Lower lobe of right lung (tissue), 2 donors: ENCODE measurements at regions not wholly inside any gene's neighbourhood (a gene's known extent, or its start where the extent isn't known, plus 50 kb on each side); places are given as distances from the start of the nearest gene placed in this dataset.

Experiments used
- ATAC-seq, 2 donors: fragments of 200-7000 bp; cut with Tn5 transposase; one replicate each; pipeline ENCODE4 v1.9.1; 2020 to 2022; ENCODE audit warnings: mild to moderate bottlenecking in 2 of 2, moderate library complexity in 2 of 2
- DNase-seq: peaks from one replicate; pipeline ENCODE4 v3.0.0-alpha.2; 2020
- H3K27ac ChIP-seq: fragments of 200-600 bp; one replicate; pipeline ENCODE4 v1.8.0; 2022
- H3K27me3 ChIP-seq: fragments of 200-600 bp; one replicate; pipeline ENCODE4 v1.8.0; 2022; ENCODE audit warnings: low read depth
- H3K36me3 ChIP-seq: fragments of 200-600 bp; one replicate; pipeline ENCODE4 v1.8.0; 2022; ENCODE audit warnings: mild to moderate bottlenecking
- H3K4me1 ChIP-seq: fragments of 200-600 bp; one replicate; pipeline ENCODE4 v1.8.0; 2022
- H3K4me3 ChIP-seq: fragments of 200-600 bp; one replicate; pipeline ENCODE4 v1.8.0; 2022; ENCODE audit warnings: mild to moderate bottlenecking
- H3K9me3 ChIP-seq: fragments of 200-600 bp; one replicate; pipeline ENCODE4 v1.8.0; 2022
- CTCF ChIP-seq: fragments of 200-600 bp; IDR thresholded peaks from one replicate; pipeline ENCODE4 v1.8.0; 2022; ENCODE audit warnings: antibody characterized with exemption, mild to moderate bottlenecking
- intact Hi-C: fragments of 100-400 bp; cut with DNase I; formaldehyde crosslinking; loops from one replicate; pipeline ENCODE4 v1.11.0; 2022
- donor health status: DM: no; HTN: yes; CAD: no; lungs with severe emphysema.

- no peak overlapping the region for H3K27ac ChIP-seq
- ATAC-seq (no peak), DNase-seq (no peak)
- TF ChIP-seq CTCF, result no peak
- H3K4me1 ChIP-seq, result no peaks in the 10 kb centered on the region
- no peaks in the 10 kb centered on the region for H3K36me3 ChIP-seq
- intact Hi-C loops, result no loop called here
- no peaks in the 10 kb centered on the region for H3K27me3 ChIP-seq
- H3K9me3 ChIP-seq, result no peaks in the 10 kb centered on the region
- H3K4me3 ChIP-seq, result no peak overlapping the region
These were observed 120.4 kb upstream of the TOM1L1 start for GRCh38 chr17:54780238-54780637.

GRCh38 chr17:54781389-54781788, 119.3 kb upstream of the TOM1L1 start:
- Histone ChIP-seq H3K4me3 (no peak overlapping the region), H3K9me3 (no peaks in the 10 kb centered on the region), H3K27me3 (no peaks in the 10 kb centered on the region), H3K36me3 (no peaks in the 10 kb centered on the region), H3K27ac (no peak overlapping the region), H3K4me1 (no peaks in the 10 kb centered on the region)
- DNase-seq, result no peak
- TF ChIP-seq CTCF, result no peak
- no peak for ATAC-seq
- intact Hi-C loops, result no loop called here

GRCh38 chr17:54784305-54784704, 116.3 kb upstream of the TOM1L1 start:
- DNase-seq, result no peak
- Histone ChIP-seq H3K4me3 (no peak overlapping the region), H3K4me1 (no peaks in the 10 kb centered on the region), H3K9me3 (no peaks in the 10 kb centered on the region), H3K36me3 (no peaks in the 10 kb centered on the region), H3K27ac (no peak overlapping the region), H3K27me3 (no peaks in the 10 kb centered on the region)
- ATAC-seq, result no peak
- TF ChIP-seq CTCF, result no peak
- intact Hi-C loops, result no loop called here

- no peak for DNase-seq
- no peak for TF ChIP-seq CTCF
- no peaks in the 10 kb centered on the region for H3K27me3 ChIP-seq
These were observed 114.9 kb upstream of the TOM1L1 start for GRCh38 chr17:54785643-54786268.

GRCh38 chr17:54789101-54789880, 111.4 kb upstream of the TOM1L1 start:
- Histone ChIP-seq H3K36me3 (no peaks in the 10 kb centered on the region), H3K27ac (no peak overlapping the region), H3K4me1 (no peaks in the 10 kb centered on the region), H3K9me3 (no peaks in the 10 kb centered on the region), H3K4me3 (no peak overlapping the region), H3K27me3 (no peaks in the 10 kb centered on the region)
- no peak for TF ChIP-seq CTCF
- ATAC-seq (no peak), DNase-seq (no peak)
- intact Hi-C loops, result no loop called here

More at GRCh38 chr17:54785643-54786268, 114.9 kb upstream of the TOM1L1 start:
- Histone ChIP-seq H3K4me1 (no peaks in the 10 kb centered on the region), H3K36me3 (no peaks in the 10 kb centered on the region), H3K9me3 (no peaks in the 10 kb centered on the region), H3K4me3 (no peak overlapping the region), H3K27ac (no peak overlapping the region)
- ATAC-seq, result no peak
- intact Hi-C loops, result no loop called here
